ENCODE measurements at regions not wholly inside any gene's neighbourhood (a gene's known extent, or its start where the extent isn't known, plus 50 kb on each side); places are given as distances from the start of the nearest gene placed in this dataset.

DNA sequence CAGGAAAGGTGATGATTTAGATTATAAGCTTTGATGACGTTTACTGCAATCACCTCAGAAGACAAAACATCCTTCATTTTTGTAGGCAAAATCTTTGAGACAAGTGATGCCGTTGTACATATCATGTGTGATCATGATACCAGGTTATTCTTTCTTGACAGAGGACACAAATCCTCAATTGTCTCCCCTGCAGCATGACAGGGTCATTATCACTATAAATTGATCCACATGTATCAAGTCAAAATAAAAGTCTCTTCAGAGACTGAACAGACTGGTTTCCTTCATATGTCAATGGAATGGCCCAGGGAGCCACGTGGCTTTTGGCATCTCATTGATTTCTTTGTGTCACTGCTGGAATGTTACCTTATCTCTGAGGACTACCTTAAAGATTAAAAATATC is 995.7 kb downstream of the FLRT2 start:
- peaks cover 24% of the 10 kb centered on the region for H3K4me1 Mint-ChIP-seq (ENCODE audit: unreplicated experiment)
- no peak overlapping the region for H3K27ac Mint-ChIP-seq (ENCODE audit: unreplicated experiment)

DNA sequence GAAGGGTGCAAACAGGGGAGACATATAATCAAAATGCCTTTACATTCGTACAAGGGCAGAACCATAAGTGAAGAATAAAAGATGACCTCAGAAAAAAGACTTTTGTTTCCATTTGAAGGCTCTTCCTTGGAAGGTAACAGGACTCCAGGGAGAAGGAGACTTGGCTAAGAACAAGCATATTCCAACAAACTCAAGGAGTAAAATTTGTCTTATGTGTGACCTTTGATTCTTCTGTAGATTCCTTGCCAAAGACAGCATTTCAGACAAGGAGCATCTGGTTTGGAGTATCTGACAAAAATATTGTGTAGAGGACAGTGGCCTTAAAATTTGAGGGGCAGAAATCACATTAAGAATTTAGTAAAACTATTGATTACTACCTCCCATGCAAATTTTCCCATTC is 991.9 kb downstream of the FLRT2 start:
- Mint-ChIP-seq H3K27me3 (ENCODE audit: unreplicated experiment) (no peaks in the 10 kb centered on the region), H3K9me3 (ENCODE audit: unreplicated experiment) (no peaks in the 10 kb centered on the region), H3K36me3 (ENCODE audit: unreplicated experiment) (no peaks in the 10 kb centered on the region), H3K4me1 (ENCODE audit: unreplicated experiment) (peaks cover 21% of the 10 kb centered on the region), H3K27ac (ENCODE audit: unreplicated experiment) (no peak overlapping the region), H3K4me3 (ENCODE audit: unreplicated experiment) (no peak overlapping the region)
- no peak for TF ChIP-seq CTCF (IDR thresholded peaks at IDR 0.05)
- no peak for DNase-seq (ENCODE audit: extremely low spot score, unreplicated experiment)

More for the DNA sequence above, 995.7 kb downstream of the FLRT2 start:
- no peak for DNase-seq (ENCODE audit: extremely low spot score, unreplicated experiment)
- H3K4me3 Mint-ChIP-seq (ENCODE audit: unreplicated experiment) = no peak overlapping the region
- no peaks in the 10 kb centered on the region for H3K27me3 Mint-ChIP-seq (ENCODE audit: unreplicated experiment)
- no peak for TF ChIP-seq CTCF (IDR thresholded peaks at IDR 0.05)
- H3K9me3 Mint-ChIP-seq (ENCODE audit: unreplicated experiment) = peaks cover 4% of the 10 kb centered on the region
- no peaks in the 10 kb centered on the region for H3K36me3 Mint-ChIP-seq (ENCODE audit: unreplicated experiment)

DNA sequence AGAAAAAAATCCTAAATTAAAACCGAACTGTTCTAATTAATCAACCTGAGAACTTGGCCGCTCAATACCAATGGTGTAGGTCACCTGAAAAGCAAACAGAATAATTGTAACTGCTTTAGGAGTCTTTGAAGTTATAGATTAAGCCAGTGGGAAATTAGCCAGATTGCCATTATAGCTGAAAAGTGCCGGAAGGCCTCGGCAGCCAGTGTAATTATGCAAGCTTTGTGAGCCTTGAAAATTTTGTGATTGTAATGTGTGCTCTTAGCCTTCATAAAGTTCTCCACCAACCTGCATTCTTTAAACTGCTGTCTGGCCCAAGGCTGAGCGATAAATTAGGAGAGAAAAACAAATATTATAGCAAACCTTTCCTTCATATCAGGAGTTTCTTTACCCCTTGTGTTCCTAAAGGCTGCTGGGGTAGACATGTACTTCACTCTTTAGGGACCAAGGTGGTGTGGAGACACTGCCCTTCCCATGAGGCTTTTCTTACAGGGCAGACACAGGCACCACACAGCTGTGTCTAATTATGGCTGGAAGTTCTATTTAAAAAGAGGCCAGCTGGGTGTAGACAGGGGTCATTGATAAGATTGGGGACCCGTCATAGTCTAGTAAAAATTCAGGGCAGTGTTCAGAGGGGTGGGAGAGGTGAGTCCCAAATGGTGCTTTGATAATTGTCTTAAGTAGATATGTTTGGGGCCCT is 991.2 kb downstream of the FLRT2 start:
- Mint-ChIP-seq H3K9me3 (ENCODE audit: unreplicated experiment) (no peaks in the 10 kb centered on the region), H3K36me3 (ENCODE audit: unreplicated experiment) (no peaks in the 10 kb centered on the region), H3K4me1 (ENCODE audit: unreplicated experiment) (peaks cover 21% of the 10 kb centered on the region), H3K4me3 (ENCODE audit: unreplicated experiment) (no peak overlapping the region), H3K27me3 (ENCODE audit: unreplicated experiment) (no peaks in the 10 kb centered on the region), H3K27ac (ENCODE audit: unreplicated experiment) (no peak overlapping the region)
- no peak for DNase-seq (ENCODE audit: extremely low spot score, unreplicated experiment)
- TF ChIP-seq CTCF (IDR thresholded peaks at IDR 0.05) = no peak

- no peak for DNase-seq (ENCODE audit: extremely low spot score, unreplicated experiment)
- Mint-ChIP-seq H3K36me3 (ENCODE audit: unreplicated experiment) (no peaks in the 10 kb centered on the region), H3K9me3 (ENCODE audit: unreplicated experiment) (no peaks in the 10 kb centered on the region), H3K27me3 (ENCODE audit: unreplicated experiment) (no peaks in the 10 kb centered on the region), H3K4me3 (ENCODE audit: unreplicated experiment) (no peak overlapping the region), H3K27ac (ENCODE audit: unreplicated experiment) (no peak overlapping the region), H3K4me1 (ENCODE audit: unreplicated experiment) (peaks cover 21% of the 10 kb centered on the region)
- no peak for TF ChIP-seq CTCF (IDR thresholded peaks at IDR 0.05)
Observed at GRCh38 chr14:86518298-86518697, 988.4 kb downstream of the FLRT2 start.

DNA sequence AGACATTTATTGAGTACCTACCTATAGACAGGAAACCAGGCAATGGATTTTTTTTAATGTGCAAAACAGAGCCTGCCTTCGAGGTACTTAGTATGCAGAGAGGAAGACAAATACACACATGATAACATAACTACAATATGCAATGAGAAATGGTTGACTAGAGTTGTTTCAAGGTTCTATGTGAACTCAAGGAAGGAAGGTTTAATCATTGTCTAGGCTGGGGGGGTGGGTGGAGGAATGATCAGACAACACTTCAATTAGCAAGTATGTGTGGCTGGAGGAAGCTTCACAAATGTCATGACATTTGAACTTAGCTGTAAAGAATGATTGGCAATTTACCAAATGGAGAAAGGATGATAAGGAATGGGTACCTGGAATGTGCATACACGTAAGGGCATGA is 985.3 kb downstream of the FLRT2 start:
- H3K4me1 Mint-ChIP-seq (ENCODE audit: unreplicated experiment) = no peaks in the 10 kb centered on the region
- DNase-seq (ENCODE audit: extremely low spot score, unreplicated experiment) = no peak
- no peak overlapping the region for H3K27ac Mint-ChIP-seq (ENCODE audit: unreplicated experiment)
- H3K4me3 Mint-ChIP-seq (ENCODE audit: unreplicated experiment) = no peak overlapping the region
- no peaks in the 10 kb centered on the region for H3K27me3 Mint-ChIP-seq (ENCODE audit: unreplicated experiment)
- TF ChIP-seq CTCF (IDR thresholded peaks at IDR 0.05) = no peak
- no peaks in the 10 kb centered on the region for H3K36me3 Mint-ChIP-seq (ENCODE audit: unreplicated experiment)
- H3K9me3 Mint-ChIP-seq (ENCODE audit: unreplicated experiment) = no peaks in the 10 kb centered on the region

Data from osteocyte (in vitro differentiated cells).